ENCODE measurements at regions not wholly inside any gene's neighbourhood (a gene's known extent, or its start where the extent isn't known, plus 50 kb on each side); places are given as distances from the start of the nearest gene placed in this dataset.

- no peak for TF ChIP-seq CTCF (IDR thresholded peaks at IDR 0.05)
- TF ChIP-seq POLR2A (IDR thresholded peaks at IDR 0.05): no peak
Observed at GRCh38 chr18:77866351-77866750, 616.7 kb downstream of the GALR1 start.
